HEK293 (cell line): ENCODE measurements at regions not wholly inside any gene's neighbourhood (a gene's known extent, or its start where the extent isn't known, plus 50 kb on each side); places are given as distances from the start of the nearest gene placed in this dataset.

Source experiments
- CTCF ChIA-PET: fragments of 350-600 bp; formaldehyde crosslinking; extraction: SDS; loops from one replicate; lab custom pipeline; 2021; ENCODE audit warnings: antibody characterized with exemption; lab: Yijun Ruan, JAX
- POLR2A ChIA-PET: fragments of 300-600 bp; formaldehyde crosslinking; extraction: SDS; loops from one replicate; lab custom pipeline; 2020; ENCODE audit warnings: antibody characterized with exemption, inconsistent platforms; lab: Yijun Ruan, JAX
- H3K27ac ChIP-seq: fragments of 200-500 bp; sonication (Bioruptor generic); 2 replicates; pipeline ENCODE4 v1.5.1; 2014; ENCODE audit warnings: low read depth, low read length, control low read depth, inconsistent platforms; ENCODE audit errors: extremely low read depth
- H3K36me3 ChIP-seq, 2 experiments: fragments of 200-500 bp in 1 of 2; sonication (Bioruptor generic) in 1 of 2; 1 replicate in 1 of 2; 2 replicates in 1 of 2; pipeline ENCODE4 v1.5.1; 2014 to 2017; ENCODE audit warnings: inconsistent platforms in 2 of 2, low read length in 2 of 2; ENCODE audit not compliant: control insufficient read depth in 2 of 2, insufficient read depth in 1 of 2
- H3K4me1 ChIP-seq: fragments of 200-500 bp; sonication (Bioruptor generic); 2 replicates; pipeline ENCODE4 v1.5.1; 2014; ENCODE audit warnings: mild to moderate bottlenecking, low read length, inconsistent platforms; ENCODE audit not compliant: control insufficient read depth, insufficient read depth
- H3K4me3 ChIP-seq: 2 replicates; pipeline ENCODE4 v1.5.1; 2011; ENCODE audit warnings: low read depth, mild to moderate bottlenecking, control low read depth, low read length, moderate library complexity
- H3K9me3 ChIP-seq: fragments of 200-500 bp; sonication (Bioruptor generic); 2 replicates; pipeline ENCODE4 v1.5.1; 2014; ENCODE audit warnings: low read depth, low read length, inconsistent platforms; ENCODE audit not compliant: control insufficient read depth, insufficient read depth
- GLIS1 ChIP-seq: fragments of 450-650 bp; formaldehyde crosslinking; IDR thresholded peaks from 2 replicates; pipeline ENCODE4 v1.5.1; 2016; ENCODE audit warnings: missing biosample characterization, missing genetic modification characterization
- GLIS2 ChIP-seq: fragments of 450-650 bp; formaldehyde crosslinking; IDR thresholded peaks from 2 replicates; pipeline ENCODE4 v1.5.1; 2016; ENCODE audit warnings: missing biosample characterization, missing genetic modification characterization
- IKZF3 ChIP-seq: fragments of 450-650 bp; IDR thresholded peaks from 2 replicates; pipeline ENCODE4 v1.5.0; 2018; ENCODE audit warnings: missing biosample characterization, mild to moderate bottlenecking, missing genetic modification characterization, moderate library complexity
- MEIS1 ChIP-seq: sonication (generic); formaldehyde crosslinking; IDR thresholded peaks from 2 replicates; pipeline ENCODE4 v1.8.1; 2022; ENCODE audit warnings: missing genetic modification reagents, mild to moderate bottlenecking, borderline replicate concordance
- PRDM1 ChIP-seq: fragments of 450-650 bp; formaldehyde crosslinking; IDR thresholded peaks from 2 replicates; pipeline ENCODE4; 2016; ENCODE audit warnings: missing biosample characterization, missing genetic modification characterization
- PRDM2 ChIP-seq: fragments of 450-650 bp; formaldehyde crosslinking; IDR thresholded peaks from 2 replicates; pipeline ENCODE4 v1.5.1; 2016; ENCODE audit warnings: missing biosample characterization, missing genetic modification characterization, borderline replicate concordance
- SALL2 ChIP-seq: fragments of 450-650 bp; formaldehyde crosslinking; IDR thresholded peaks from 2 replicates; pipeline ENCODE4 v1.5.0; 2017; ENCODE audit warnings: missing biosample characterization, mild to moderate bottlenecking, missing genetic modification characterization, borderline replicate concordance
- SP3 ChIP-seq: fragments of 450-650 bp; formaldehyde crosslinking; IDR thresholded peaks from 2 replicates; pipeline ENCODE4 v1.5.1; 2016; ENCODE audit warnings: missing biosample characterization, missing genetic modification characterization
- ZBTB21 ChIP-seq: fragments of 450-650 bp; formaldehyde crosslinking; IDR thresholded peaks from 2 replicates; pipeline ENCODE4 v1.5.1; 2017; ENCODE audit warnings: missing biosample characterization, missing genetic modification characterization
- ZBTB26 ChIP-seq: fragments of 450-650 bp; formaldehyde crosslinking; optimal IDR thresholded peaks from 2 replicates; pipeline ENCODE3; 2016; ENCODE audit warnings: missing biosample characterization, mild to moderate bottlenecking, missing genetic modification characterization
- ZNF114 ChIP-seq: fragments of 450-650 bp; formaldehyde crosslinking; IDR thresholded peaks from 2 replicates; pipeline ENCODE4 v1.5.0; 2017; ENCODE audit warnings: missing biosample characterization, missing genetic modification characterization
- ZNF133 ChIP-seq: fragments of 450-650 bp; formaldehyde crosslinking; IDR thresholded peaks from 2 replicates; pipeline ENCODE4 v1.5.1; 2016; ENCODE audit warnings: missing biosample characterization, missing genetic modification characterization
- ZNF138 ChIP-seq: fragments of 450-650 bp; formaldehyde crosslinking; IDR thresholded peaks from 2 replicates; pipeline ENCODE4 v1.5.1; 2016; ENCODE audit warnings: missing biosample characterization, missing genetic modification characterization, borderline replicate concordance
- ZNF19 ChIP-seq: fragments of 450-650 bp; formaldehyde crosslinking; IDR thresholded peaks from 2 replicates; pipeline ENCODE4; 2016; ENCODE audit warnings: missing biosample characterization, missing genetic modification characterization, low read depth
- ZNF214 ChIP-seq: fragments of 450-650 bp; formaldehyde crosslinking; IDR thresholded peaks from 2 replicates; pipeline ENCODE4 v1.5.1; 2017; ENCODE audit warnings: missing biosample characterization, mild to moderate bottlenecking, missing genetic modification characterization, borderline replicate concordance
- ZNF26 ChIP-seq: fragments of 450-650 bp; formaldehyde crosslinking; IDR thresholded peaks from 2 replicates; pipeline ENCODE4 v1.5.1; 2016; ENCODE audit warnings: missing biosample characterization, missing genetic modification characterization
- ZNF398 ChIP-seq: fragments of 450-650 bp; formaldehyde crosslinking; IDR thresholded peaks from 2 replicates; pipeline ENCODE4 v1.5.1; 2017; ENCODE audit warnings: missing biosample characterization, missing genetic modification characterization
- ZNF416 ChIP-seq: fragments of 450-650 bp; formaldehyde crosslinking; IDR thresholded peaks from 2 replicates; pipeline ENCODE4 v1.5.1; 2016; ENCODE audit warnings: missing biosample characterization, missing genetic modification characterization
- ZNF423 ChIP-seq: fragments of 450-650 bp; formaldehyde crosslinking; IDR thresholded peaks from 2 replicates; pipeline ENCODE4 v1.5.1; 2016; ENCODE audit warnings: missing biosample characterization, missing genetic modification characterization
- ZNF558 ChIP-seq: fragments of 450-650 bp; formaldehyde crosslinking; IDR thresholded peaks from 2 replicates; pipeline ENCODE4 v1.5.1; 2016; ENCODE audit warnings: missing biosample characterization, missing genetic modification characterization
- ZNF629 ChIP-seq: fragments of 450-650 bp; formaldehyde crosslinking; IDR thresholded peaks from 2 replicates; pipeline ENCODE4 v1.5.1; 2017; ENCODE audit warnings: missing biosample characterization, missing genetic modification characterization
- ZNF664 ChIP-seq: fragments of 450-650 bp; formaldehyde crosslinking; IDR thresholded peaks from 2 replicates; pipeline ENCODE4 v1.5.1; 2016; ENCODE audit warnings: missing biosample characterization, missing genetic modification characterization
- ZNF701 ChIP-seq: fragments of 450-650 bp; formaldehyde crosslinking; IDR thresholded peaks from 2 replicates; pipeline ENCODE4 v1.5.1; 2016; ENCODE audit warnings: missing biosample characterization, missing genetic modification characterization
- ZNF768 ChIP-seq: fragments of 450-650 bp; formaldehyde crosslinking; IDR thresholded peaks from 2 replicates; pipeline ENCODE4 v1.5.1; 2018; ENCODE audit warnings: missing biosample characterization, mild to moderate bottlenecking, missing genetic modification characterization
- ZNF792 ChIP-seq: fragments of 450-650 bp; formaldehyde crosslinking; IDR thresholded peaks from 2 replicates; pipeline ENCODE4 v1.5.1; 2016; ENCODE audit warnings: missing biosample characterization, missing genetic modification characterization
- ZNF830 ChIP-seq: fragments of 450-650 bp; IDR thresholded peaks from 2 replicates; pipeline ENCODE4 v1.5.0; 2018; ENCODE audit warnings: missing biosample characterization, missing genetic modification characterization, low read depth, mild to moderate bottlenecking, moderate library complexity

- CTCF ChIA-PET, result no interaction called here
- POLR2A ChIA-PET, result no interaction called here
- Histone ChIP-seq H3K27ac (no peak overlapping the region), H3K4me1 (no peaks in the 10 kb centered on the region), H3K4me3 (no peak overlapping the region), H3K9me3 (no peaks in the 10 kb centered on the region), H3K36me3 (no peaks in the 10 kb centered on the region)
- TF ChIP-seq SALL2 (tag by site-specific recombination) (no peak), ZNF768 (no peak), ZBTB21 (tag by site-specific recombination) (no peak), SP3 (tag by site-specific recombination) (no peak), ZNF558 (tag by site-specific recombination) (no peak), ZNF629 (tag by site-specific recombination) (no peak), ZNF26 (no peak), ZNF423 (tag by site-specific recombination) (no peak), ZNF664 (tag by site-specific recombination) (no peak), ZNF792 (tag by site-specific recombination) (no peak), ZNF830 (tag by site-specific recombination) (no peak), PRDM1 (tag by site-specific recombination) (no peak), ZNF701 (tag by site-specific recombination) (no peak), ZNF114 (tag by site-specific recombination) (no peak), ZNF138 (no peak), MEIS1 (CRISPR knock-in tag) (no peak), GLIS1 (no peak), ZNF133 (tag by site-specific recombination) (no peak), ZNF416 (no peak)
Measured at GRCh38 chr5:56670916-56671315, 144.4 kb upstream of the MAP3K1 start.

- no peak overlapping the region for H3K27ac ChIP-seq
- POLR2A ChIA-PET, result interaction anchor here (0.7 kb wide), 2 partner anchors 85 to 359 kb away, joined by 3 to 5 read pairs; no protein-coding TSS in a partner anchor
- H3K4me1 ChIP-seq, result no peaks in the 10 kb centered on the region
- TF ChIP-seq ZNF398 (tag by site-specific recombination) (no peak), ZBTB26 (tag by site-specific recombination) (no peak), GLIS2 (no peak), ZNF19 (tag by site-specific recombination) (no peak), ZNF214 (tag by site-specific recombination) (no peak), PRDM2 (tag by site-specific recombination) (no peak), IKZF3 (tag by site-specific recombination) (no peak)
Measured at GRCh38 chr5:56669534-56670483, 145.5 kb upstream of the MAP3K1 start.

More at GRCh38 chr5:56669534-56670483, 145.5 kb upstream of the MAP3K1 start:
- no peaks in the 10 kb centered on the region for H3K9me3 ChIP-seq
- H3K36me3 ChIP-seq, result no peaks in the 10 kb centered on the region
- H3K4me3 ChIP-seq, result no peak overlapping the region
- CTCF ChIA-PET, result interaction anchor here (0.6 kb wide), 1 partner anchor 23 kb away, joined by 5 read pairs; no protein-coding TSS in a partner anchor
